ENCODE measurements at regions not wholly inside any gene's neighbourhood (a gene's known extent, or its start where the extent isn't known, plus 50 kb on each side); places are given as distances from the start of the nearest gene placed in this dataset.
"Not testable (repeated sequence)": the region's sequence is repeated elsewhere in the genome, so short reads cannot be mapped to it uniquely, and the experiment has no call there.

DNA sequence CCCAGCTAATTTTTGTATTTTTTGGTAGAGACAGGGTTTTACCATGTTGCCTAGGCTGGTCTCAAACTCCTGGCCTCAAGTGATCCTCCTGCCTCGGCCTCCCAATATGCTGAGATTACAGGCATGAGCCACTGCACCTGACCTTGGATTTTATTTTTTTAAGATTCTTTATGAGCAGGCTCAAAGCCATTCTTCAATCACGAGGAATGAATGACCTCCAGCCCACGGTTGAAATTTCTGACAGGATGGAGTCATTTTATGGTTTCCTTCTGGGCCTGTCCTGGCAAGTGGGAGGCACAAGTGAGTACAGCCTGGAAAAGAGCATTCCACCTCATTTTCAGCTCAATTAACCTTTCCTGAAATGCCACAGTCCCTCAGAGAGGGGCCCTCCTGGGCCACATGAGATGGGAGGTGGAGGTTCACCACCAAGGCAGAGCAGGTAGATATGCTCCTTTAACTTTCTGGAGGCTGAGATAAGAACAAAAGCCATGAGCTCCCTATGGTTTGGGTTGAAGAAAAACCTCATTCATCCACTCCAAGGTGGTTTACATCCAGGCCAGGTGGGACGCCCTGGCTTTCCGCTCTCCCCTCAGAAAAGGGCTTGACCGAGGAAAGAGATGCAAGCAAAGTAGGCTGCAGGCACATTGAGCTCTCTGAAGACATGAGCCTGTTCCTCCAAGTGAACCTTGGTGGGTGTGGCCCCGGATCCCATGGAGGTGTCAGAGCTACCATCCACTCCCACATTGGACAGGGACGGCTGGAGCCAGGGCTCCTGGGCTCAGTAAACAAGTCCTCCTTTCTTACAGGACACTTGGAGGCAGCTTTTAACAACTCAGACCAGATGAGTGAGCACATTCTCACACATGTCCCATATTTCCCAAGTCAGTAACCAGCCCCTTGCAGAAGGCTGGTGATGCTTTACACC lies 208.5 kb upstream of the SSTR4 start:
- intact Hi-C loops (cut with DNase I), result no loop called here
- Histone ChIP-seq H3K9me3 (no peaks in the 10 kb centered on the region), H3K4me1 (no peaks in the 10 kb centered on the region), H3K36me3 (ENCODE audit: insufficient read depth in 1 of 2, low read depth in 1 of 2) (no peaks in the 10 kb centered on the region), H3K27me3 (ENCODE audit: insufficient read depth in 3 of 3, low read length in 2 of 3) (no peaks in the 10 kb centered on the region), H3K27ac (no peak overlapping the region), H3K4me3 (no peak overlapping the region)
- DNase-seq, result no peak
- WGBS, 3 donors, result 81 to 84% (median 81%) methylated on average over 8 of the region's 8 CpGs
- ATAC-seq, result no peak
- TF ChIP-seq, protein P1, sequence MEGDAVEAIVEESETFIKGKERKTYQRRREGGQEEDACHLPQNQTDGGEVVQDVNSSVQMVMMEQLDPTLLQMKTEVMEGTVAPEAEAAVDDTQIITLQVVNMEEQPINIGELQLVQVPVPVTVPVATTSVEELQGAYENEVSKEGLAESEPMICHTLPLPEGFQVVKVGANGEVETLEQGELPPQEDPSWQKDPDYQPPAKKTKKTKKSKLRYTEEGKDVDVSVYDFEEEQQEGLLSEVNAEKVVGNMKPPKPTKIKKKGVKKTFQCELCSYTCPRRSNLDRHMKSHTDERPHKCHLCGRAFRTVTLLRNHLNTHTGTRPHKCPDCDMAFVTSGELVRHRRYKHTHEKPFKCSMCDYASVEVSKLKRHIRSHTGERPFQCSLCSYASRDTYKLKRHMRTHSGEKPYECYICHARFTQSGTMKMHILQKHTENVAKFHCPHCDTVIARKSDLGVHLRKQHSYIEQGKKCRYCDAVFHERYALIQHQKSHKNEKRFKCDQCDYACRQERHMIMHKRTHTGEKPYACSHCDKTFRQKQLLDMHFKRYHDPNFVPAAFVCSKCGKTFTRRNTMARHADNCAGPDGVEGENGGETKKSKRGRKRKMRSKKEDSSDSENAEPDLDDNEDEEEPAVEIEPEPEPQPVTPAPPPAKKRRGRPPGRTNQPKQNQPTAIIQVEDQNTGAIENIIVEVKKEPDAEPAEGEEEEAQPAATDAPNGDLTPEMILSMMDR (IDR thresholded peaks at IDR 0.05), result no peak

DNA sequence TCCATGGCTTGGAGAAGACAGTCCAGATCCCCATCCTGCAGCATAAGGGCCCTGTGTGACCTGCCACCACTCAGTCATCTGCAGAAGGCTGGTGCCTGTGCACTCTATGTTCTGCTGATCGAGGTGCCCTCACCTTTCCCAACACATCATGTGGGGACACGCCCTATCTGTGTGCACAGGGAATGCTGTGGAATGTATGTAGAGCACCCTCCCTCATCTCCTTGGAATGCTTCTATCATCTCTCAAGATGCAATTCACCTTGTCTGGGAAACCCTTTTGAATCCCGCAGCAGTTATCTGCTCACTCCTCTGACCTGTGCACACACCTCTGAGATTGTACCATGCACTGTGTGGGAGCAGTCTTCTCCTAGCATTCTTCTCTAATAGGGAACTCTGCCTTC lies 207.2 kb upstream of the SSTR4 start:
- ATAC-seq, result no peak
- WGBS, 3 donors, result 93 to 96% (median 94%) methylated on average over 3 of the region's 3 CpGs

DNA sequence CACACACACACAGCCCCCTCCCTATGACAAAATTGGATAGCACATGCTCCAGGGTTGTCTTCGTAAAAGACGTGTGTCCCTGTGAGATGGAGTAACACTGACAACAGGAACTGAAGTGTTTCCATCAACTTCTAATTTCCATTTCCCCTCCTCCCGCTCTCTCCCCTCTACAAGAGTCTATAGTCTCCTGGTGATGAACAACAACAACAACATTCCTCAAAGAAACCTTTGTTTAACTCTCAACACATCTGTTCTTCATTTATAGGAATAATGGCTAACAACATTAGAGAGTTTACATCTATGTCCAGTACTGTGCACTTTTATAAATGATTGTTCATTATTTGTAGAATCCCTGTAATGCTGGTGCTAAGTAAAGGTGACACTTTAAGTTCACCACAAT lies 205.8 kb upstream of the SSTR4 start:
- Histone ChIP-seq H3K4me1 (no peaks in the 10 kb centered on the region), H3K36me3 (ENCODE audit: insufficient read depth in 1 of 2, low read depth in 1 of 2) (no peaks in the 10 kb centered on the region), H3K27ac (no peak overlapping the region), H3K27me3 (ENCODE audit: insufficient read depth in 3 of 3, low read length in 2 of 3) (no peaks in the 10 kb centered on the region), H3K9me3 (no peaks in the 10 kb centered on the region), H3K4me3 (no peak overlapping the region)
- DNase-seq (no peak), ATAC-seq (no peak)
- intact Hi-C loops (cut with DNase I), result no loop called here
- WGBS, 3 donors, result 53 to 63% (median 58%) methylated on average over 3 of the region's 3 CpGs
- TF ChIP-seq, protein P1 (IDR thresholded peaks at IDR 0.05), result no peak

More for the DNA sequence above, 207.2 kb upstream of the SSTR4 start:
- TF ChIP-seq, protein P1 (IDR thresholded peaks at IDR 0.05), result no peak
- Histone ChIP-seq H3K4me3 (no peak overlapping the region), H3K27me3 (ENCODE audit: insufficient read depth in 3 of 3, low read length in 2 of 3) (no peaks in the 10 kb centered on the region), H3K4me1 (no peaks in the 10 kb centered on the region), H3K36me3 (ENCODE audit: insufficient read depth in 1 of 2, low read depth in 1 of 2) (no peaks in the 10 kb centered on the region), H3K9me3 (no peaks in the 10 kb centered on the region), H3K27ac (no peak overlapping the region)
- DNase-seq, result no peak
- intact Hi-C loops (cut with DNase I), result no loop called here

DNA sequence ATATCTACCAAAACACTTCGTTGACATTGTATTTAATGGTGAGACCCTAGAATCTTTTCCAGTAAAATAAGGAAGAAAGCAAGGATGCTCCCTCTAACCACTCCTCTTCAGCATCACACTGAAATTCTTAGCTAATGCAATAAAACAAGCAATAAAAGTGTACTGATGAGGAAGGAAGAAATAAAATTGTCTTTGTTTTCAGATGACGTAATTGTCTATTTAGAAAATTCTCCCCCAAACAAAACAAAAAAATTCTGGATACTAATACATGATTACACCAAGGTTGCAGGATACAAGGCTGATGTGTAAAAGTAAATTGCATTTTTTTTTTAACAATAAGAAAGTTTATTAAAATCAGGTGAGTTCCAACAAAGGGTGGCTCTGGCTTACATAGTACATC lies 205.0 kb upstream of the SSTR4 start:
- ATAC-seq (no peak), DNase-seq (no peak)
- TF ChIP-seq, protein P1 (IDR thresholded peaks at IDR 0.05), result no peak
- Histone ChIP-seq H3K27ac (no peak overlapping the region), H3K4me3 (no peak overlapping the region), H3K4me1 (no peaks in the 10 kb centered on the region), H3K9me3 (no peaks in the 10 kb centered on the region), H3K27me3 (ENCODE audit: insufficient read depth in 3 of 3, low read length in 2 of 3) (no peaks in the 10 kb centered on the region), H3K36me3 (ENCODE audit: insufficient read depth in 1 of 2, low read depth in 1 of 2) (no peaks in the 10 kb centered on the region)
- intact Hi-C loops (cut with DNase I), result no loop called here
- WGBS, 3 donors, result 72 to 75% (median 75%) methylated on average over 2 of the region's 2 CpGs

DNA sequence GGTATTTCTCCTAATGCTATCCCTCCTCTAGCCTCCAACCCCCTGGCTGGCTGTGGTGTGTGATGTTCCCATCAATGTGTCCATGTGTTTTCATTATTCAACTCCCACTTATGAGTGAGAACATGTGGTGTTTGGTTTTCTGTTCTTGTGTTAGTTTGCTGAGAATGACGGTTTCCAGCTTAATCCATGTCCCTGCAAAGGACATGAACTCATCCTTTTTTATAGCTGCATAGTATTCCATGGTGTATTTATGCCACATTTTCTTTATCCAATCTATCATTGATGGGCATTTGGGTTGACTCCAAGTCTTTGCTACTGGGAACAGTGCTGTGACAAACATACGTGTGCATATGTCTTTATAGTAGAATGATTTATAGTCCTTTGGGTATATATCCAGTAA lies 204.4 kb upstream of the SSTR4 start:
- intact Hi-C loops (cut with DNase I); ATAC-seq; H3K9me3 ChIP-seq; DNase-seq; H3K27ac ChIP-seq; H3K36me3 ChIP-seq (ENCODE audit: insufficient read depth in 1 of 2, low read depth in 1 of 2); H3K4me3 ChIP-seq; H3K4me1 ChIP-seq; H3K27me3 ChIP-seq (ENCODE audit: insufficient read depth in 3 of 3, low read length in 2 of 3): not testable (repeated sequence)
- WGBS, 3 donors, result 65 to 84% (median 80%) methylated on average over 2 of the region's 2 CpGs

All from psoas muscle (tissue), 7 donors.